GM21526 (cell line): ENCODE measurements at regions not wholly inside any gene's neighbourhood (a gene's known extent, or its start where the extent isn't known, plus 50 kb on each side); places are given as distances from the start of the nearest gene placed in this dataset.

ENCODE experiments used
- ATAC-seq: cut with Tn5 transposase; IDR thresholded peaks from one replicate; pipeline ENCODE4 v1.9.1; 2021; ENCODE audit warnings: moderate library complexity; ENCODE audit not compliant: unreplicated experiment, low FRiP score

GRCh38 chr6:99867026-99867425, 127.0 kb downstream of the MCHR2 start:
- ATAC-seq: no peak

DNA sequence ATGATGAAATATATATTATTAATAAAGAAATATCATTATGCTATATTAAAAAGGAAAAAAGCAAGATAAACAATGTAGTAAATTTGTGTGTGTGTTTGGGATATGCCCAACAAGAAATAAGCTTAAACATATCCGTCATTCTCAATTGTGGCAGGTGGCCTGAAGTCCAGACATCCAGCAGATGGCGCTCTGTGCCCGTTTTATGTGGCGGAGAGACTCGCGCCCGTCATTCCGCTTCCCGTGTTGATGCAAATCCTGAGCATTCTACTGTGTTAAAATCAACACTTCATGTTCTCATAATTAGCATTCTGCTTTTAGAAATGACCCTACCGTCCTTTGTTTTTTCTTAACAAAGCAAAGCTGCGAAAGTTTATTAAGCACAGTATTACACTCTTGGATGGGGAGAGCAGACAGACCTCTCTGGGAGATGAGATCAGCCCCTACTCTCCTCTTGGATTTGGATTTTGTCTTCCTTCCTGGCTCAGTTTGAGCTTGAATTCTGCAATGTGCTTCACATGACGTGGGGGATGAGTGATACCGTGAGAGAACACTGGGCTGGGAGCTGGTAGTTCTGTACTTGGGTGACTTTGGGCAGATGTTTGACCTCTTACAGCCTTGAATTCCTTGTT, 125.8 kb downstream of the MCHR2 start:
- peak; percentile 89 for ATAC-seq
